AG10803 (cell line): ENCODE measurements at regions not wholly inside any gene's neighbourhood (a gene's known extent, or its start where the extent isn't known, plus 50 kb on each side); places are given as distances from the start of the nearest gene placed in this dataset.

ENCODE experiments used
- DNase-seq: peaks from one replicate; pipeline ENCODE4 v3.0.0; 2010; ENCODE audit warnings: low read depth
- H3K4me3 ChIP-seq: 2 replicates; pipeline ENCODE4 v1.5.1; 2011; ENCODE audit warnings: mild to moderate bottlenecking, low read length, control low read depth
- TF ChIP-seq, protein P1 (sequence below): conservative IDR thresholded peaks from 2 replicates; pipeline ENCODE4 v1.5.1; 2011; ENCODE audit warnings: mild to moderate bottlenecking, low read length, control low read depth, inconsistent platforms

DNA sequence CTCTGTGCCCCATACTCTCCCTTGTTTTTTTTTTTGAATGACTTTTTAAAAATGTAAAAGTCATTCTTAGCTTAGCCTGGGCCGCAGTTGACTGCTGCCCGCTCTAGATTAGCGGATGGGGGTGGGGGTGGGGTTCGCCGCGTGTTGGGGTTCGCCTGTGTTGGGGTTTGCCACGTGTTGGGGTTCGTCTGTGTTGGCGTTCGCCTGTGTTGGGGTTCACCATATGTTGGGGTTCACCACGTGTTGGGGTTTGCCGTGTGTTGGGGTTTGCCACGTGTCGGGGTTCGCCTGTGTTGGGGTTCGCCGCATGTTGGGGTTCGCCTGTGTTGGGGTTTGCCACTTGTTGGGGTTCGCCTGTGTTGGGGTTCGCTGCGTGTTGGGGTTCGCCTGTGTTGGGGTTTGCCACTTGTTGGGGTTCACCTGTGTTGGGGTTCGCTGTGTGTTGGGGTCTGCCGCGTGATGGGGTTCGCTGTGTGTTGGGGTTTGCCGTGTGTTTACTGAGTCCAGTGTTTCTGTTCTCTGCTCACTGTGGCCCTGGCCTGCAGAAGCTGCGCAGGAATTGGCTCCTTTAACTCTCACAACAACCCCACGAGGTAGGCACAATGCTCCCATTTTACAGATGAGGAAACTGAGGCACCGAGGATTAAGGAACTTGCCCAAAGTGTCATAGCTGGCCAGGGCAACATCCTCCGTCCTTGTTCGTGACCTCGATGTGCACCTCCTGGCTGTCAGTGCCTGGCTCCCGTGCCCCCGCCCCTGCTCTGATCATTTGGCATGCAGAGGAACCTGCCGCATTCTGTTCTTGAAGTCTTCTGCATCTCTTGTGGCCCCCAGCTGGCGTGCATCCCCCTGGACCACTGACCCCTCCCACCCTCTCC is 96.6 kb upstream of the CIBAR2 start:
- TF ChIP-seq, protein P1, sequence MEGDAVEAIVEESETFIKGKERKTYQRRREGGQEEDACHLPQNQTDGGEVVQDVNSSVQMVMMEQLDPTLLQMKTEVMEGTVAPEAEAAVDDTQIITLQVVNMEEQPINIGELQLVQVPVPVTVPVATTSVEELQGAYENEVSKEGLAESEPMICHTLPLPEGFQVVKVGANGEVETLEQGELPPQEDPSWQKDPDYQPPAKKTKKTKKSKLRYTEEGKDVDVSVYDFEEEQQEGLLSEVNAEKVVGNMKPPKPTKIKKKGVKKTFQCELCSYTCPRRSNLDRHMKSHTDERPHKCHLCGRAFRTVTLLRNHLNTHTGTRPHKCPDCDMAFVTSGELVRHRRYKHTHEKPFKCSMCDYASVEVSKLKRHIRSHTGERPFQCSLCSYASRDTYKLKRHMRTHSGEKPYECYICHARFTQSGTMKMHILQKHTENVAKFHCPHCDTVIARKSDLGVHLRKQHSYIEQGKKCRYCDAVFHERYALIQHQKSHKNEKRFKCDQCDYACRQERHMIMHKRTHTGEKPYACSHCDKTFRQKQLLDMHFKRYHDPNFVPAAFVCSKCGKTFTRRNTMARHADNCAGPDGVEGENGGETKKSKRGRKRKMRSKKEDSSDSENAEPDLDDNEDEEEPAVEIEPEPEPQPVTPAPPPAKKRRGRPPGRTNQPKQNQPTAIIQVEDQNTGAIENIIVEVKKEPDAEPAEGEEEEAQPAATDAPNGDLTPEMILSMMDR, result no peak
- H3K4me3 ChIP-seq, result no peak overlapping the region
- no peak for DNase-seq

DNA sequence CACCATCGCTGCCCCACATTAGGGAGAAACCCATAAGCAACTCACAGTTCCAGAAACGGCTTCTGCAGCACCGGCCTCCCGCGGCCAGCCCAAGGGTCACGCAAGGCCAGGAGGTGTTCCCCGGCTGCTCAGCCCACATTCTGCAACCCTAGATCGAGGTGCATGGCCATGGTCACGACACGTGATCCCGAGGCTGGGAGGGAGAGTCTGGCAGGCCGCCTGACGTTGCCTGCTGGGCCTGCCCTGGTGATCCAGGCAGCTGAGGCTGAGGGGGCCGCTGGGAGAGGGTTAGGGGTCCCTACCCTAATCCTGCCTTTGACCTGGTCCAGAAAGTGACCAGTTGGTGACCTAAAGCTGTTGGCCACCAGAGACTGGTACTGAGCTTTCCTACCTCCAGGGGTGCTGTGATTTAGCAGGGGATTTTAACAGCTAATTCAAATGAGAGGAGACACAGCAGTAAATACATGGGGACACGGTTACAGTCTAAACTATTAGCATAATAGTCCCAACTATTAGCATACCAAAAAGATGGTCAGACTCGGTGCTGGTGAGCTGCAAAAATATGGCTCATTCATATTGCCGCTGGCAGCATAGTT is 97.4 kb upstream of the CIBAR2 start:
- TF ChIP-seq, protein P1, result peak; percentile 10; the same call in 1 of the 2 replicates
- no peak overlapping the region for H3K4me3 ChIP-seq
- no peak for DNase-seq

DNA sequence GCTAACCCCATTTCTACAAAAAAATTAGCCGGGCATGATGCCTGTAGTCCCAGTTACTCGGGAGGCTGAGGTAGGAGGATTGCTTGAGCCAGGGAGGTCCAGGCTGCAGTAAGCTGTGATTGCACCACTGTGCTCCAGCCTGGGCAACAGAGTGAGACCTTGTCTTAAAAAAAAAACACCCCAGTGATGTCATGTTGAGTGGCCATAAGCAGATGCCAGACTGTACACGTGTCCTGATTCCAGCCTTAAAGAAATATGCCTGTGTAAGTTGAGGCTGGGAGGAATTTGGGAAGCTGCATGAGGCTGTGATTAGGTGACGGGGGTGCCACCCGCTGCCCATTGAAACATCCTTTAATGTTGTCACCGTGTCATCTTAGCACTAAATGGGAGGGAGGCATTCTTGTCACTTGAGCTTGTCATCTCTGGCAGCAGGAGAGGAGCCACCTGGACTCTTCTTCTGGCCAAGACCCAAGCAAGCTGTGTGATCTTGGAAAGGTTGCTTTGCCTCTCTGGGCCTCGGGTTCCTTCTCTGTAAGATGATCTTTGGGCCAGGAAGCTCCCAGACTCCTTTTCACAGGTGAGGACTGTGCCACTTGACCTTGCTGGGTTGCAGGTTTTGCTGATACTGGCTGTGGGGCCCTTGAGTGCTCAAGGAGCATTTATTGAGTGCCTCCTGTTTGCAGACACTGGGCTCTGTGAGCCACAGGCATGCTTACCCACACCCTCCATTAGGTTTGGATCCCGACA is 98.3 kb upstream of the CIBAR2 start:
- TF ChIP-seq, protein P1, result no peak
- no peak overlapping the region for H3K4me3 ChIP-seq
- peak; percentile 93 for DNase-seq

DNA sequence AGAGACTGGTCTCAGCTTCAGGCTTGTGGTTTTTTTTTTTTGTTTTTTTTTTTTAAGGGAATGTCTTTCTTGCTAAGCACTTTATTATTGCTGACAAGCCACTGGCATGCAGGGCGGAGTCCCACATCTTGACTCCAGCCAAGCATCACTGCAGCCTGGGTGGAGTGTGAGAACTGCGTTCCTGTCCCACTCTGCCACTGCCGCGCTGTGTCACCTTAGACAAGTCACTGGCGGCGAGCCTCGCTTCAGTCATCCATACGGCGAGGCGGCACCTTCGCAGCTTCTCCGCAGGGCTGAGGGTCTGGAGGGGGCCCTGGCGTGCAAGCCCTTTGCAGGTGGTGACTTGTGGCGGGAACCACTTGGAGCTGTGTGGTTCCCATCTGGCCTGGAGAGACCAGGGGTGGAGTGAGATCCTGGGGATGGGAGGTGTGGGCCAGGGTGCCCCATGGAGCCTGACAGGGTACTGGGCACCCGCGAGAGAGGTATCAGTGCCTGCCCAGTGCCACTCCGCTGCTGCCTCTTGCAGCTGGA is 99.1 kb upstream of the CIBAR2 start:
- TF ChIP-seq, protein P1, result no peak
- peak; percentile 91 for DNase-seq
- no peak overlapping the region for H3K4me3 ChIP-seq

DNA sequence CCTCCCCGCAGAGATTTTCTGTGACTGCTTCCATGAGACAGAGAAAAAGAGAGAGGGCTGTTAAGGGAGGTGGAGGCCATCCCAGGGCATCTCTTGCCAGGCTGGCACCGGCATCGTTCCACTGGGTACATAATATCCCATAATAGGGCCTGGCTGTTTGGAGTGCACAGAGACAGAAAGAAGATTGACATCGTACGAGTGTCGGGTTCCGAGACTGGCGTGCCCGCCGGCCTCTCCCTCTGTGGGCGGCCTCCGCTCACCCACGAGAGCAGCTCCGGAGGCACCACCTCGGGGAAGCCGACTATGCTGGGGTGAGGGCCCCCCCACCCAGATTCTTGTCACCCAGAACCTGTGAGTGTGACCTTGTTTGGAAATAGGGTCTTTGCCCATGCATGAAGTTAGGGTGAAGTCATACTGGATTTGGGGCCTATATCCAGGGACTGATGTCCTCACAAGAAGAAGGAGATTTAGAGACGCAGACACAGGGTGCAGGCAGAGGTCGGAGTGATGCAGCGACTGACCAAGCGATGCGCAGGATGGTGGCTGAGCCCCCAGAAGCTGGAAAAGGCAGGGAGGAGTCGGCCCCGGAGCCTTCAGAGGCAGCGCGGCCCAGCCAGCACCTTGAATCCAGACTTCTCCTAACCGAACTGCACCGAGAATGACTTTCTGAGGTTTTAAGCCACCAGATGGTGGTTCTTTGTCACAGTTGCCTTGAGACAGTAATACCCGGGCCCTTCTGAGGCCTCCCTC is 101.8 kb upstream of the CIBAR2 start:
- H3K4me3 ChIP-seq, result no peak overlapping the region
- DNase-seq, result no peak
- TF ChIP-seq, protein P1, result no peak

DNA sequence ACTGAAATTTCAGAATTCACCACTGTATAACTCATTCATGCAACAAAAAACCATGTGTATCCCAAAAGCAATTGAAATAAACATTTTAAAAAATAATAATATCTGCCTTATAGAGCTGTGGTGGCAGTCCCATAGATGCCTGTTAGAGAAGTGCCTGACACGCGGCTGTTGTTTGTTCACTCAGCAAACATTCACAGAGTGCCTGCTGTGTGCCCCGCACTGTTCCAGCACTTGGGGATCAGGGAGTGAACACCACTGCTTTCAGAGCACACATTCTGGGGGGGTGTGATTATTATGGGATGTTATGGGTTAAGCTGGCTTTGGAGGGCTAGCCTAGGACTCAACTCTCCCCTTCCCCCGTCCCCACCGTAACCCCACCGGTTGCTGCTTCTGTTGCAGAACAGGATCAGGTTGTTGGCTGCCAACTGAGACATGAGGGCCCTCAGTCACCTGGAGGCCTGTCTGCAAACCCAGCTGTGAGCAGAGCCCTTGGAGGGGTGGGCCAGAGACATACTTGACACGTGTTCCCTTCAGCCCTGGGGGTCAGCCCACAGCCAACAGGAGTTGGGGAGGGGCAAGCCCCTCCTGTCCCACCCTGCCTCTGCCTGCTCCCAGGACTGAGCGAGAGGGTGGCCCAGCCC is 103.3 kb upstream of the CIBAR2 start:
- no peak for DNase-seq
- H3K4me3 ChIP-seq, result no peak overlapping the region
- TF ChIP-seq, protein P1, result no peak
